ENCODE measurements at regions not wholly inside any gene's neighbourhood (a gene's known extent, or its start where the extent isn't known, plus 50 kb on each side); places are given as distances from the start of the nearest gene placed in this dataset.

- no peak for DNase-seq (ENCODE audit: low spot score)
Measured at GRCh38 chr7:145644426-145645134, 472.0 kb upstream of the CNTNAP2 start.

- DNase-seq (ENCODE audit: low spot score), result no peak
Measured at GRCh38 chr7:145643981-145644380, 472.6 kb upstream of the CNTNAP2 start.

GRCh38 chr7:145633513-145633912 lies 483.1 kb upstream of the CNTNAP2 start:
- no peak for DNase-seq (ENCODE audit: low spot score)

GRCh38 chr7:145624618-145625017 lies 492.0 kb upstream of the CNTNAP2 start:
- DNase-seq (ENCODE audit: low spot score), result no peak

- DNase-seq (ENCODE audit: low spot score), result no peak
Measured at GRCh38 chr7:145605963-145606362, 510.6 kb upstream of the CNTNAP2 start.

GRCh38 chr7:145599376-145599775 lies 517.2 kb upstream of the CNTNAP2 start:
- DNase-seq (ENCODE audit: low spot score), result no peak

- no peak for DNase-seq (ENCODE audit: low spot score)
Measured at GRCh38 chr7:145584401-145584800, 532.2 kb upstream of the CNTNAP2 start.

- DNase-seq (ENCODE audit: low spot score), result no peak
Measured at GRCh38 chr7:145582742-145583303, 533.8 kb upstream of the CNTNAP2 start.

- no peak for DNase-seq (ENCODE audit: low spot score)
Measured at GRCh38 chr7:145557805-145558204, 558.8 kb upstream of the CNTNAP2 start.

GRCh38 chr7:145543242-145543641 lies 573.4 kb upstream of the CNTNAP2 start:
- no peak for DNase-seq (ENCODE audit: low spot score)

GRCh38 chr7:145539910-145540309 lies 576.7 kb upstream of the CNTNAP2 start:
- DNase-seq (ENCODE audit: low spot score), result no peak

GRCh38 chr7:145534301-145534700 lies 582.3 kb upstream of the CNTNAP2 start:
- DNase-seq (ENCODE audit: low spot score), result no peak

GRCh38 chr7:145520284-145520683 lies 596.3 kb upstream of the CNTNAP2 start:
- no peak for DNase-seq (ENCODE audit: low spot score)

GRCh38 chr7:145511004-145511403 lies 605.6 kb upstream of the CNTNAP2 start:
- no peak for DNase-seq (ENCODE audit: low spot score)

GRCh38 chr7:145497911-145498525 lies 618.6 kb upstream of the CNTNAP2 start:
- DNase-seq (ENCODE audit: low spot score), result no peak

GRCh38 chr7:145490356-145490755 lies 626.2 kb upstream of the CNTNAP2 start:
- no peak for DNase-seq (ENCODE audit: low spot score)

- no peak for DNase-seq (ENCODE audit: low spot score)
Measured at GRCh38 chr7:145489609-145490008, 627.0 kb upstream of the CNTNAP2 start.

- no peak for DNase-seq (ENCODE audit: low spot score)
Measured at GRCh38 chr7:145488816-145489215, 627.8 kb upstream of the CNTNAP2 start.

GRCh38 chr7:145481985-145482384 lies 634.6 kb upstream of the CNTNAP2 start:
- no peak for DNase-seq (ENCODE audit: low spot score)

GRCh38 chr7:145478541-145478940 lies 638.1 kb upstream of the CNTNAP2 start:
- no peak for DNase-seq (ENCODE audit: low spot score)

GRCh38 chr7:145474009-145474686 lies 638.3 kb upstream of the TPK1 start:
- DNase-seq (ENCODE audit: low spot score), result no peak

- DNase-seq (ENCODE audit: low spot score), result no peak
Measured at GRCh38 chr7:145471883-145472282, 636.0 kb upstream of the TPK1 start.

GRCh38 chr7:145464287-145464686 lies 628.4 kb upstream of the TPK1 start:
- no peak for DNase-seq (ENCODE audit: low spot score)
